MG63 (cell line): ENCODE measurements at regions not wholly inside any gene's neighbourhood (a gene's known extent, or its start where the extent isn't known, plus 50 kb on each side); places are given as distances from the start of the nearest gene placed in this dataset.
"Not testable (repeated sequence)": the region's sequence is repeated elsewhere in the genome, so short reads cannot be mapped to it uniquely, and the experiment has no call there.

Experiments
- DNase-seq: peaks from one replicate; pipeline ENCODE4 v3.0.0-alpha.2; 2020
- H3K27me3 ChIP-seq: fragments of 250-450 bp; sonication (Bioruptor Pico); 2 replicates; pipeline ENCODE4 v1.5.1; 2020; ENCODE audit warnings: mild to moderate bottlenecking, moderate library complexity
- H3K36me3 ChIP-seq: fragments of 250-450 bp; sonication (Bioruptor Pico); 2 replicates; pipeline ENCODE4 v1.5.1; 2020; ENCODE audit warnings: mild to moderate bottlenecking, moderate library complexity
- H3K4me3 ChIP-seq: fragments of 250-450 bp; sonication (Bioruptor Pico); 2 replicates; pipeline ENCODE4 v1.5.1; 2020; ENCODE audit warnings: mild to moderate bottlenecking, moderate library complexity
- H3K9me3 ChIP-seq: fragments of 250-450 bp; sonication (Bioruptor Pico); 2 replicates; pipeline ENCODE4 v1.5.1; 2020; ENCODE audit warnings: mild to moderate bottlenecking, moderate library complexity

- H3K27me3 ChIP-seq: no peaks in the 10 kb centered on the region
- no peak for DNase-seq
- H3K9me3 ChIP-seq: no peaks in the 10 kb centered on the region
- H3K4me3 ChIP-seq: no peak overlapping the region
- no peaks in the 10 kb centered on the region for H3K36me3 ChIP-seq
These were observed 51.8 kb downstream of the POM121L12 start for GRCh38 chr7:53087274-53087673.

- Histone ChIP-seq H3K27me3 (no peaks in the 10 kb centered on the region), H3K36me3 (no peaks in the 10 kb centered on the region), H3K4me3 (no peak overlapping the region), H3K9me3 (no peaks in the 10 kb centered on the region)
- DNase-seq: no peak
These were observed 58.8 kb downstream of the POM121L12 start for GRCh38 chr7:53094191-53094590.

GRCh38 chr7:53094827-53095226 is 59.4 kb downstream of the POM121L12 start:
- H3K36me3 ChIP-seq: no peaks in the 10 kb centered on the region
- DNase-seq: no peak
- no peak overlapping the region for H3K4me3 ChIP-seq
- no peaks in the 10 kb centered on the region for H3K27me3 ChIP-seq
- no peaks in the 10 kb centered on the region for H3K9me3 ChIP-seq

GRCh38 chr7:53095731-53096501 is 60.5 kb downstream of the POM121L12 start:
- H3K9me3 ChIP-seq: no peaks in the 10 kb centered on the region
- DNase-seq: no peak
- no peaks in the 10 kb centered on the region for H3K36me3 ChIP-seq
- H3K4me3 ChIP-seq: no peak overlapping the region
- no peaks in the 10 kb centered on the region for H3K27me3 ChIP-seq

GRCh38 chr7:53100091-53100490 is 64.7 kb downstream of the POM121L12 start:
- no peak overlapping the region for H3K4me3 ChIP-seq
- DNase-seq: no peak

GRCh38 chr7:53101026-53101425 is 65.6 kb downstream of the POM121L12 start:
- no peaks in the 10 kb centered on the region for H3K9me3 ChIP-seq
- H3K4me3 ChIP-seq: no peak overlapping the region
- no peaks in the 10 kb centered on the region for H3K36me3 ChIP-seq
- H3K27me3 ChIP-seq: no peaks in the 10 kb centered on the region
- no peak for DNase-seq

More at GRCh38 chr7:53100091-53100490, 64.7 kb downstream of the POM121L12 start:
- no peaks in the 10 kb centered on the region for H3K27me3 ChIP-seq
- H3K9me3 ChIP-seq: no peaks in the 10 kb centered on the region
- no peaks in the 10 kb centered on the region for H3K36me3 ChIP-seq

- no peak for DNase-seq
- H3K9me3 ChIP-seq: no peaks in the 10 kb centered on the region
- H3K4me3 ChIP-seq: no peak overlapping the region
These were observed 75.0 kb downstream of the POM121L12 start for GRCh38 chr7:53110425-53110824.

GRCh38 chr7:53111031-53111430 is 75.6 kb downstream of the POM121L12 start:
- Histone ChIP-seq H3K4me3 (no peak overlapping the region), H3K27me3 (no peaks in the 10 kb centered on the region), H3K9me3 (no peaks in the 10 kb centered on the region), H3K36me3 (no peaks in the 10 kb centered on the region)
- peak; percentile 7 for DNase-seq

More at GRCh38 chr7:53110425-53110824, 75.0 kb downstream of the POM121L12 start:
- Histone ChIP-seq H3K36me3 (no peaks in the 10 kb centered on the region), H3K27me3 (no peaks in the 10 kb centered on the region)

GRCh38 chr7:53113424-53113823 is 78.0 kb downstream of the POM121L12 start:
- H3K4me3 ChIP-seq: no peak overlapping the region
- no peaks in the 10 kb centered on the region for H3K27me3 ChIP-seq
- H3K36me3 ChIP-seq: no peaks in the 10 kb centered on the region
- no peaks in the 10 kb centered on the region for H3K9me3 ChIP-seq
- no peak for DNase-seq

- H3K9me3 ChIP-seq: no peaks in the 10 kb centered on the region
- no peaks in the 10 kb centered on the region for H3K27me3 ChIP-seq
- no peak for DNase-seq
- no peaks in the 10 kb centered on the region for H3K36me3 ChIP-seq
- no peak overlapping the region for H3K4me3 ChIP-seq
These were observed 84.1 kb downstream of the POM121L12 start for GRCh38 chr7:53119514-53119941.

- no peaks in the 10 kb centered on the region for H3K9me3 ChIP-seq
- H3K4me3 ChIP-seq: no peak overlapping the region
- H3K27me3 ChIP-seq: no peaks in the 10 kb centered on the region
- DNase-seq: no peak
- no peaks in the 10 kb centered on the region for H3K36me3 ChIP-seq
These were observed 85.9 kb downstream of the POM121L12 start for GRCh38 chr7:53121374-53121773.

GRCh38 chr7:53131697-53132096 is 96.3 kb downstream of the POM121L12 start:
- Histone ChIP-seq H3K4me3 (no peak overlapping the region), H3K36me3 (no peaks in the 10 kb centered on the region), H3K27me3 (no peaks in the 10 kb centered on the region), H3K9me3 (no peaks in the 10 kb centered on the region)
- no peak for DNase-seq

GRCh38 chr7:53151496-53151895 is 116.1 kb downstream of the POM121L12 start:
- Histone ChIP-seq H3K36me3 (no peaks in the 10 kb centered on the region), H3K9me3 (no peaks in the 10 kb centered on the region), H3K27me3 (no peaks in the 10 kb centered on the region), H3K4me3 (no peak overlapping the region)
- no peak for DNase-seq

GRCh38 chr7:53187184-53187583 is 151.8 kb downstream of the POM121L12 start:
- H3K9me3 ChIP-seq, H3K27me3 ChIP-seq, H3K36me3 ChIP-seq, H3K4me3 ChIP-seq, DNase-seq: not testable (repeated sequence)

GRCh38 chr7:53191191-53191695 is 155.8 kb downstream of the POM121L12 start:
- no peak overlapping the region for H3K4me3 ChIP-seq
- H3K9me3 ChIP-seq: no peaks in the 10 kb centered on the region
- no peaks in the 10 kb centered on the region for H3K36me3 ChIP-seq
- DNase-seq: no peak
- H3K27me3 ChIP-seq: no peaks in the 10 kb centered on the region

GRCh38 chr7:53191836-53192443 is 156.5 kb downstream of the POM121L12 start:
- DNase-seq: no peak
- Histone ChIP-seq H3K9me3 (no peaks in the 10 kb centered on the region), H3K4me3 (no peak overlapping the region), H3K36me3 (no peaks in the 10 kb centered on the region), H3K27me3 (no peaks in the 10 kb centered on the region)

- H3K27me3 ChIP-seq: no peaks in the 10 kb centered on the region
These were observed 169.6 kb downstream of the POM121L12 start for GRCh38 chr7:53205006-53205405.

GRCh38 chr7:53209129-53209528 is 173.7 kb downstream of the POM121L12 start:
- no peak for DNase-seq
- Histone ChIP-seq H3K9me3 (peaks cover 6% of the 10 kb centered on the region), H3K36me3 (no peaks in the 10 kb centered on the region), H3K4me3 (no peak overlapping the region), H3K27me3 (no peaks in the 10 kb centered on the region)

More at GRCh38 chr7:53205006-53205405, 169.6 kb downstream of the POM121L12 start:
- H3K9me3 ChIP-seq: no peaks in the 10 kb centered on the region
- H3K36me3 ChIP-seq: no peaks in the 10 kb centered on the region
- no peak for DNase-seq
- H3K4me3 ChIP-seq: no peak overlapping the region
